ENCODE measurements at regions not wholly inside any gene's neighbourhood (a gene's known extent, or its start where the extent isn't known, plus 50 kb on each side); places are given as distances from the start of the nearest gene placed in this dataset.

GRCh38 chr3:102206511-102207031 is 228.2 kb upstream of the ZPLD1 start:
- DNase-seq (ENCODE audit: low read depth in 3 of 3, low spot score in 2 of 3), result no peak

GRCh38 chr3:102207151-102207571 is 227.7 kb upstream of the ZPLD1 start:
- no peak for DNase-seq (ENCODE audit: low read depth in 3 of 3, low spot score in 2 of 3)

- DNase-seq (ENCODE audit: low read depth in 3 of 3, low spot score in 2 of 3), result no peak
Measured at GRCh38 chr3:102215166-102215565, 219.6 kb upstream of the ZPLD1 start.

GRCh38 chr3:102223132-102223531 is 211.7 kb upstream of the ZPLD1 start:
- DNase-seq (ENCODE audit: low read depth in 3 of 3, low spot score in 2 of 3), result no peak

- DNase-seq (ENCODE audit: low read depth in 3 of 3, low spot score in 2 of 3), result no peak
Measured at GRCh38 chr3:102224171-102224570, 210.6 kb upstream of the ZPLD1 start.

- DNase-seq (ENCODE audit: low read depth in 3 of 3, low spot score in 2 of 3), result no peak
Measured at GRCh38 chr3:102225005-102225404, 209.8 kb upstream of the ZPLD1 start.

- peak in 2 of 3 donors; percentile 31 to 51 for DNase-seq (ENCODE audit: low read depth in 3 of 3, low spot score in 2 of 3)
Measured at GRCh38 chr3:102225407-102226132, 209.2 kb upstream of the ZPLD1 start.

GRCh38 chr3:102226463-102226862 is 208.4 kb upstream of the ZPLD1 start:
- no peak for DNase-seq (ENCODE audit: low read depth in 3 of 3, low spot score in 2 of 3)

- DNase-seq (ENCODE audit: low read depth in 3 of 3, low spot score in 2 of 3), result peak; percentile 74 to 78 (median 74)
Measured at GRCh38 chr3:102229062-102229655, 205.7 kb upstream of the ZPLD1 start.

GRCh38 chr3:102230057-102230456 is 204.8 kb upstream of the ZPLD1 start:
- DNase-seq (ENCODE audit: low read depth in 3 of 3, low spot score in 2 of 3), result no peak

GRCh38 chr3:102233881-102234280 is 200.9 kb upstream of the ZPLD1 start:
- DNase-seq (ENCODE audit: low read depth in 3 of 3, low spot score in 2 of 3), result no peak

- DNase-seq (ENCODE audit: low read depth in 3 of 3, low spot score in 2 of 3), result no peak
Measured at GRCh38 chr3:102235679-102236078, 199.1 kb upstream of the ZPLD1 start.

GRCh38 chr3:102237181-102237580 is 197.6 kb upstream of the ZPLD1 start:
- DNase-seq (ENCODE audit: low read depth in 3 of 3, low spot score in 2 of 3), result no peak

- no peak for DNase-seq (ENCODE audit: low read depth in 3 of 3, low spot score in 2 of 3)
Measured at GRCh38 chr3:102237838-102238237, 197.0 kb upstream of the ZPLD1 start.

- DNase-seq (ENCODE audit: low read depth in 3 of 3, low spot score in 2 of 3), result no peak
Measured at GRCh38 chr3:102238362-102238761, 196.5 kb upstream of the ZPLD1 start.

GRCh38 chr3:102240720-102241119 is 194.1 kb upstream of the ZPLD1 start:
- DNase-seq (ENCODE audit: low read depth in 3 of 3, low spot score in 2 of 3), result no peak

GRCh38 chr3:102248981-102249705 is 185.7 kb upstream of the ZPLD1 start:
- DNase-seq (ENCODE audit: low read depth in 3 of 3, low spot score in 2 of 3), result no peak

- DNase-seq (ENCODE audit: low read depth in 3 of 3, low spot score in 2 of 3), result no peak
Measured at GRCh38 chr3:102255736-102256135, 179.1 kb upstream of the ZPLD1 start.

GRCh38 chr3:102258666-102259227 is 176.1 kb upstream of the ZPLD1 start:
- no peak for DNase-seq (ENCODE audit: low read depth in 3 of 3, low spot score in 2 of 3)

GRCh38 chr3:102259663-102260062 is 175.2 kb upstream of the ZPLD1 start:
- no peak for DNase-seq (ENCODE audit: low read depth in 3 of 3, low spot score in 2 of 3)

GRCh38 chr3:102265720-102266119 is 169.1 kb upstream of the ZPLD1 start:
- DNase-seq (ENCODE audit: low read depth in 3 of 3, low spot score in 2 of 3), result no peak

Data from right renal cortex interstitium (tissue), 3 donors.